Thyroid gland (tissue), 4 donors: ENCODE measurements at regions not wholly inside any gene's neighbourhood (a gene's known extent, or its start where the extent isn't known, plus 50 kb on each side); places are given as distances from the start of the nearest gene placed in this dataset.

Experiments used
- CTCF ChIP-seq, 6 experiments: fragments of 200-600 bp in 3 of 6; fragments of 450-650 bp in 3 of 6; sonication (generic) in 3 of 6; IDR thresholded peaks; one replicate each; pipeline ENCODE4 v1.5.1; 2016 to 2019; ENCODE audit warnings: antibody characterized with exemption in 6 of 6, mild to moderate bottlenecking in 2 of 6, inconsistent platforms in 1 of 6, moderate library complexity in 1 of 6
- POLR2A ChIP-seq, 2 donors: fragments of 450-650 bp; IDR thresholded peaks; one replicate each; pipeline ENCODE4 v1.6.1; 2017; ENCODE audit warnings: antibody characterized with exemption in 2 of 2, mild to moderate bottlenecking in 2 of 2, moderate library complexity in 1 of 2

GRCh38 chr12:87092421-87092820 is 836.2 kb upstream of the MGAT4C start:
- TF ChIP-seq CTCF (IDR thresholded peaks at IDR 0.05): no peak
- no peak for TF ChIP-seq POLR2A (IDR thresholded peaks at IDR 0.05)
